ENCODE measurements at regions not wholly inside any gene's neighbourhood (a gene's known extent, or its start where the extent isn't known, plus 50 kb on each side); places are given as distances from the start of the nearest gene placed in this dataset.
"Not testable (repeated sequence)": the region's sequence is repeated elsewhere in the genome, so short reads cannot be mapped to it uniquely, and the experiment has no call there.

DNA sequence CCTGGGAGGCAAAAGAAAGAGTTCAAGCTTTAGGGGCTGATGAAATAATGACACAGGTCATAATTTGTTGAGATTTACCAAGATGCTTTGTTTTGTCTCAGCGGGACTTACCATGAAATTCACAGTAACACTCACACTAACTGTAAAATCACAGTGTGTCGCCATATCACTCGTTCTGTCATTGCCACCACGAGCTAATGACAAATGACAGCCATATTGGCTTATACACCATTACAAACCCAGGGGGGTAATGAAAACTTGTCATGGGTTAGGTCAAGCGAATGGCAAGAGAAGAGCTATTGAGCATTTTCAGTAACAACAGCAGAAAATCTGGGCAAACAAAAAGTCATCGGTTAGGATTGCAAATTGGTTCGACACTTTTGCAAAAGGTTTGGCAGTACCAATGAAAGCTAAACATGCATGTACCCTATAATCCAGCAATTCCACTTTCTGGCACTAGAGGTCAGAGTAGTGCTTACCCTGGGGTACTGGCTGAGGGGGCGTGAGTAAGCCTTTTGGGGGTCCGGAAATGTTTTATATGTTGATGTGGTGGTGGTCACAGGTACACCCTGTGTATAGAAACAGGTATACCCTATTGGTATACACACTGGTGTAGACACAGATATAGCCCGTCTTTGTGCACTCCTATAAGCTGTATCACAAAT is 83.9 kb upstream of the RAI2 start:
- TF ChIP-seq, protein P1, sequence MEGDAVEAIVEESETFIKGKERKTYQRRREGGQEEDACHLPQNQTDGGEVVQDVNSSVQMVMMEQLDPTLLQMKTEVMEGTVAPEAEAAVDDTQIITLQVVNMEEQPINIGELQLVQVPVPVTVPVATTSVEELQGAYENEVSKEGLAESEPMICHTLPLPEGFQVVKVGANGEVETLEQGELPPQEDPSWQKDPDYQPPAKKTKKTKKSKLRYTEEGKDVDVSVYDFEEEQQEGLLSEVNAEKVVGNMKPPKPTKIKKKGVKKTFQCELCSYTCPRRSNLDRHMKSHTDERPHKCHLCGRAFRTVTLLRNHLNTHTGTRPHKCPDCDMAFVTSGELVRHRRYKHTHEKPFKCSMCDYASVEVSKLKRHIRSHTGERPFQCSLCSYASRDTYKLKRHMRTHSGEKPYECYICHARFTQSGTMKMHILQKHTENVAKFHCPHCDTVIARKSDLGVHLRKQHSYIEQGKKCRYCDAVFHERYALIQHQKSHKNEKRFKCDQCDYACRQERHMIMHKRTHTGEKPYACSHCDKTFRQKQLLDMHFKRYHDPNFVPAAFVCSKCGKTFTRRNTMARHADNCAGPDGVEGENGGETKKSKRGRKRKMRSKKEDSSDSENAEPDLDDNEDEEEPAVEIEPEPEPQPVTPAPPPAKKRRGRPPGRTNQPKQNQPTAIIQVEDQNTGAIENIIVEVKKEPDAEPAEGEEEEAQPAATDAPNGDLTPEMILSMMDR (IDR thresholded peaks at IDR 0.05; ENCODE audit: low read depth, low read length, missing control alignments): peak; percentile 50
- no peak for DNase-seq (ENCODE audit: low read depth)
- no peak overlapping the region for H3K4me3 ChIP-seq (ENCODE audit: low read depth, low read length)
- in situ Hi-C loops (cut with HindIII; ENCODE audit: low sequenced_read_pairs): no loop called here

DNA sequence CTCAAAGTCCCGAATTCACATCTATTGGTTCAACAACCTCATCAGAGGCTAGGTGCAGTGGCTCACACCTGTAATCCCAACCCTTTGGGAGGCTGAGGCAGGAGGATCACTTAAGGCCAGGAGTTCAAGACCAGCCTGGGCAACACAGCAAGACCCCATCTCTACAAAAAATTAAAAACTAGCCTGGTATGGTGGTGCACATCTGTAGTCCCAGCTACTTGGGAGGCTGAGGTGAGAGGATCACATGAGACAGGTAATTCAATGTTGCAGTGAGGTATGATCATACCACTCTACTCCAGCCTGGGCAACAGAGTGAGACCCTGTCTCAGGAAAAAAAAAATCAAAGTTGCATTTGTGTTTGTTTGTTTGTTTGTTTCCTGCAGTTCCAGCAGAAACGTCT is 80.1 kb upstream of the RAI2 start:
- DNase-seq (ENCODE audit: low read depth); in situ Hi-C loops (cut with HindIII; ENCODE audit: low sequenced_read_pairs); H3K4me3 ChIP-seq (ENCODE audit: low read depth, low read length): not testable (repeated sequence)

DNA sequence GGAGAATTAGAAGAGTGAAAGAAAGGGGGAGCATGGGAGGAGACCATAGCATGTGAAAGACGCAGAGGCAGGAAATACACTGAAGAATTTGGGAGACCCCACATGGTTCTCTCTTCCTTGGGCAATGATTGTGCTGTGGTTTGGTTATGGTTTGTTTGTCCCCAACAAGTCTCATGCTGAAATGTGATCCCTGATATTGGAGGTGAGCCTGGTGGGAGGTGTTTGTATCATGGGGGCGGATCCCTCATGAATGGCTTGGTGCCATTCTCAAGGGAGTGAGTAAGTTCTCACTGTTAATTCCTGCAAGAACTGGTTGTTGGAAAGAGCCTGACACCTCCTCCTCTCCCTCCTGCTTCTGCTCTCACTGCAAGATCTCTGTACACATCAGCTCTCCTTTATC is 78.6 kb upstream of the RAI2 start:
- TF ChIP-seq, protein P1 (IDR thresholded peaks at IDR 0.05; ENCODE audit: low read depth, low read length, missing control alignments): no peak
- H3K4me3 ChIP-seq (ENCODE audit: low read depth, low read length): no peak overlapping the region
- in situ Hi-C loops (cut with HindIII; ENCODE audit: low sequenced_read_pairs): no loop called here
- DNase-seq (ENCODE audit: low read depth): no peak

DNA sequence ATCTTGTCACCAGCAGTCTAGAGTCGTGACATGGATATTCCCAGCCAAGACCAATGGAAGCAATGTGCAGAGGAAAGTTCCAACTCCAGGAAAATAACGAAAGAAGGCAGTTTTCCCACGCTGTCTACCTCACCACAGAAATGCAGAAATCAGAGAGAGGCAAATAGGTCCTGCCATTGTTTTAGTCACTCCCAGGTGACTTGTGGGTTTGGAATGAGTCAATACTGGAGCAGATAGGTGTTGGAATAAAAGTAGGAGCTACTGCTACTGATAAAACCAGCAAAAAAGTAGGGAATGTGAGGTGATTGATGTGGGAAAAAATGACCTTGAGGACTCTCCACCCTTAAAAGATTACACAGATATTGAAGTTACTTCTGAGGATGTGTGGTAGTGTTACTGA is 72.8 kb upstream of the RAI2 start:
- no peak overlapping the region for H3K4me3 ChIP-seq (ENCODE audit: low read depth, low read length)
- DNase-seq (ENCODE audit: low read depth): no peak
- in situ Hi-C loops (cut with HindIII; ENCODE audit: low sequenced_read_pairs): no loop called here
- TF ChIP-seq, protein P1 (IDR thresholded peaks at IDR 0.05; ENCODE audit: low read depth, low read length, missing control alignments): no peak

DNA sequence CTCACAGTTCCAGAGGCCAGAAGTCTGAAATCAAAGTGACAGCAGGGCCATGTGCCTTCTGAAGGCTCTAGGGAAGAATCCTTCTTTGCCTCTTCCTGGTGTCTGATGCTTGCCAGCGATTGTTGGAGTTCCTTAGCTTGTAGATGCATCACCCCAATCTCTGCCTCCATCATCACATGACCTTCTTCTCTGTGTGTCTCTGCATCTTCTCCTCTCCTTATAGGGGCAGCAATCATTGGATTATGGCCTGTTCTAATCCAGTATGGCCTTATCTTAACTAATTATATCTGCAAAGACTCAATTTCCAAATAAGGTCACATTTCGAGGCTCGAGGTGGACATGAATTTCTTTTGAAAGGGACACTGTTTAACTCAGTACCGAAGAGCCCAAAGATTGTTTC is 71.7 kb upstream of the RAI2 start:
- TF ChIP-seq, protein P1 (IDR thresholded peaks at IDR 0.05; ENCODE audit: low read depth, low read length, missing control alignments): no peak
- H3K4me3 ChIP-seq (ENCODE audit: low read depth, low read length): no peak overlapping the region
- in situ Hi-C loops (cut with HindIII; ENCODE audit: low sequenced_read_pairs): no loop called here
- DNase-seq (ENCODE audit: low read depth): no peak

DNA sequence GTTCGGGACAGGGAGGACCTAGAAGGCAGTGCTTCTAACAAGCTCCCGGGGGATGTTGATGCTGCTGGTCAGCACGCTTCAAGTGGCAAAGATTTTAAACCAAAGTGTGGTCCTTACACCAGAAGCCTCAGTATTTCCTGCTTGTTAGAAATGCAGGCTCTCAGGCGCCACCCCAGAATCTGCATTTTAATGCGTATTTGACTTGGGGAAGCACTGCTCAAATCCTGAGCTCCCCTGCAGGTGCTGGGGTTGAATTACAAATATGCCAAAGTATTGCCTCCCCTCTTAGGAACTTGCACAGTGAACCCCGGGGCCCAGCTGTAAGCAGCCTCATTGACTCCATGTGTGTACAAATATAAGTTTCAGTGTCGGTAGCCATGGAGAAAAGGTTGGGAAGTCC is 70.8 kb upstream of the RAI2 start:
- TF ChIP-seq, protein P1 (IDR thresholded peaks at IDR 0.05; ENCODE audit: low read depth, low read length, missing control alignments): no peak
- in situ Hi-C loops (cut with HindIII; ENCODE audit: low sequenced_read_pairs): no loop called here
- H3K4me3 ChIP-seq (ENCODE audit: low read depth, low read length): no peak overlapping the region
- DNase-seq (ENCODE audit: low read depth): no peak

DNA sequence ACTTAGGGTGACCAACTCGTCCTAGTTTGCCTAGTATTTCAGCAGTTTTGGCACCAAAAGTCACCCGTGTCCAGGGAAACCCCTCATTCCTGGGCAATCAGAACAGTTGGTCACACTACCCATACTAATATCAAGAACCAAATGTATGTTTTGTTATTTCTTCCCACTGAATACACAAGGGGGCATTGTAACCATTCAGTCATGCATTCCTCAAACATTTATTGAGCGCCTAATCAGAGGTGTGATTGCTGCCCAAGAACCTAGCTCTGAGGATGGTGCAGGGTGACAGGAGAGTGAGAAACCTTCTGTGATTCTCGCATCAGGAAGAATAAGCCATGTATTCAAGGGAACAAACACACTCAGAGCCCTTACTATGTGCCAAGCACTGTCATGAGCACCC is 69.8 kb upstream of the RAI2 start:
- in situ Hi-C loops (cut with HindIII; ENCODE audit: low sequenced_read_pairs): no loop called here
- TF ChIP-seq, protein P1 (IDR thresholded peaks at IDR 0.05; ENCODE audit: low read depth, low read length, missing control alignments): no peak
- no peak for DNase-seq (ENCODE audit: low read depth)
- no peak overlapping the region for H3K4me3 ChIP-seq (ENCODE audit: low read depth, low read length)
